ENCODE measurements at regions not wholly inside any gene's neighbourhood (a gene's known extent, or its start where the extent isn't known, plus 50 kb on each side); places are given as distances from the start of the nearest gene placed in this dataset.

DNA sequence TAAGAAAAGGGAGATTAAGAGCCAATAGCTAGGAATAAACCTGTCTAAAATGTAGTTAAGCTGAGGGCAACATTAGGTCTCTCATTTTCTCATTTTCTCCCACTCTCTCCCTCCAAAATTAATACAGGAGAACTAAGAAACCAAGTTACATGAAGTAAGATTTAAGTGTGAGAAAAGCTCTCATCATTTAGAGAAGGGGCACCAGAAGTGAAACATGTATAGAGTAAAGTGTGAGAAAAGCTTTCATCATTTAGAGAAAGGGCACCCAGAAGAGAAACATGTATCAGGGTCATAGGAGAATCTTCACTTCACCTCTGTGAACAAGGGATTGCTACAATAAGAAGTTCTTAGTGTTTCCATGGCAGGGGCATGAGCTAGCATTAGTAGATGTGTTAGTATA is 132.4 kb upstream of the CNTN1 start:
- intact Hi-C loops (cut with DNase I) = no loop called here
- H3K27ac ChIP-seq = no peak overlapping the region
- DNase-seq = no peak
- no peak overlapping the region for H3K4me3 ChIP-seq
- no peaks in the 10 kb centered on the region for H3K4me1 ChIP-seq
- H3K27me3 ChIP-seq = no peaks in the 10 kb centered on the region
- H3K9me3 ChIP-seq = no peaks in the 10 kb centered on the region
- TF ChIP-seq POLR2A (IDR thresholded peaks at IDR 0.05) = no peak
- TF ChIP-seq, protein P1, sequence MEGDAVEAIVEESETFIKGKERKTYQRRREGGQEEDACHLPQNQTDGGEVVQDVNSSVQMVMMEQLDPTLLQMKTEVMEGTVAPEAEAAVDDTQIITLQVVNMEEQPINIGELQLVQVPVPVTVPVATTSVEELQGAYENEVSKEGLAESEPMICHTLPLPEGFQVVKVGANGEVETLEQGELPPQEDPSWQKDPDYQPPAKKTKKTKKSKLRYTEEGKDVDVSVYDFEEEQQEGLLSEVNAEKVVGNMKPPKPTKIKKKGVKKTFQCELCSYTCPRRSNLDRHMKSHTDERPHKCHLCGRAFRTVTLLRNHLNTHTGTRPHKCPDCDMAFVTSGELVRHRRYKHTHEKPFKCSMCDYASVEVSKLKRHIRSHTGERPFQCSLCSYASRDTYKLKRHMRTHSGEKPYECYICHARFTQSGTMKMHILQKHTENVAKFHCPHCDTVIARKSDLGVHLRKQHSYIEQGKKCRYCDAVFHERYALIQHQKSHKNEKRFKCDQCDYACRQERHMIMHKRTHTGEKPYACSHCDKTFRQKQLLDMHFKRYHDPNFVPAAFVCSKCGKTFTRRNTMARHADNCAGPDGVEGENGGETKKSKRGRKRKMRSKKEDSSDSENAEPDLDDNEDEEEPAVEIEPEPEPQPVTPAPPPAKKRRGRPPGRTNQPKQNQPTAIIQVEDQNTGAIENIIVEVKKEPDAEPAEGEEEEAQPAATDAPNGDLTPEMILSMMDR (IDR thresholded peaks at IDR 0.05) = no peak
- no peak for ATAC-seq
- H3K36me3 ChIP-seq (replicated peaks in 1 of 2; ENCODE audit: insufficient read depth in 1 of 2, low read depth in 2 of 2) = no peaks in the 10 kb centered on the region

DNA sequence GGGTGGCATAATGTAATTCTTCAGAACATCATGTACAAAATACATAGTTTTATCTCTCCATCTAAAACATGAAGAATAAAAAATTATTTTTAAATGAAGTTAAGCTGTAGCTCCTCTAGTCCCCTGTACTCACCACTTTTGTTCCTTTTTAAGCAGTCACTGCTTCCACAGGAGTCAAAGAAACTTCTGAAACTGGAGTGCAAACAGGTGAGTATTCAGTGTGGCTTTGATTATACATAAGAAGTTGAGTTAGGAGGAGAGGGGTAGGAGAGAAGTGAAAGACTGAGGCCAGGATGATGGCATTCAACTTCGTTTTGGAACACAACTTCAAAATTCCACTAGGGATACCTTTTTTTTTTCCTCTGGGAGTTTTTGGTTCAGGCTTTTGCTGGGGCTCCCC is 131.4 kb upstream of the CNTN1 start:
- Histone ChIP-seq H3K27me3 (no peaks in the 10 kb centered on the region), H3K27ac (no peak overlapping the region), H3K9me3 (no peaks in the 10 kb centered on the region), H3K4me1 (no peaks in the 10 kb centered on the region), H3K4me3 (no peak overlapping the region), H3K36me3 (replicated peaks in 1 of 2; ENCODE audit: insufficient read depth in 1 of 2, low read depth in 2 of 2) (no peaks in the 10 kb centered on the region)
- TF ChIP-seq, protein P1 (IDR thresholded peaks at IDR 0.05) = no peak
- no peak for TF ChIP-seq POLR2A (IDR thresholded peaks at IDR 0.05)
- ATAC-seq (no peak), DNase-seq (no peak)
- intact Hi-C loops (cut with DNase I) = no loop called here
- 13 to 19% methylated on average over 1 of the region's 1 CpG for WGBS, 2 donors

DNA sequence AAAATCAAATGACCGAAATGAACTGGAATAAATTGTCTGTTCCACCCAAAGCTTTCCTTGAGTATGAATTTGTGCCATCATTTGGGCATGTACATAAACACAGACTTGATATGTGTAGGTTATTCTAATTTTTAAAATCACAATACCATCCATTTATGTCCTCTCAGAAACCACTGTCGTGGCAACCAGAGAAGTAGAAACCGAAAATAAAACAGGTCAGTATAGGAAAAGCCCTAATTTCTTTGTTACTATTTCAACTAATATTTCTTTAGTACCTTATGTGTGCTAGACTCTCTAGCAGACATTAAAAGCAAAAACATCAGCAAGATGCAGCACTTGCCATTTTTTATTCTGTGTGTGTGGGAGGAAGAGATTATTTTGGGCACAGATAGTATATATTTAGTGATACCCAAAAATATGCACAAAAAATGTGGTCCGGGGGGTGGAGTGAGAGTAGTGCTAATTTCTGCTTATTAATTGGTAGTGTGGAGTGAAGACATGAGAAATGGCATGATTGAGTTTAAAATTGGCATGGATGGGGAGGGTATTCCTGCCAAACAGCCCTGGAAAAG is 130.8 kb upstream of the CNTN1 start:
- ATAC-seq (no peak), DNase-seq (no peak)
- TF ChIP-seq, protein P1 (IDR thresholded peaks at IDR 0.05) = no peak
- TF ChIP-seq POLR2A (IDR thresholded peaks at IDR 0.05) = no peak
- Histone ChIP-seq H3K27me3 (no peaks in the 10 kb centered on the region), H3K27ac (no peak overlapping the region), H3K4me3 (no peak overlapping the region), H3K36me3 (replicated peaks in 1 of 2; ENCODE audit: insufficient read depth in 1 of 2, low read depth in 2 of 2) (no peaks in the 10 kb centered on the region), H3K9me3 (no peaks in the 10 kb centered on the region), H3K4me1 (no peaks in the 10 kb centered on the region)
- intact Hi-C loops (cut with DNase I) = no loop called here
- 63 to 81% methylated on average over 4 of the region's 4 CpGs for WGBS, 2 donors

DNA sequence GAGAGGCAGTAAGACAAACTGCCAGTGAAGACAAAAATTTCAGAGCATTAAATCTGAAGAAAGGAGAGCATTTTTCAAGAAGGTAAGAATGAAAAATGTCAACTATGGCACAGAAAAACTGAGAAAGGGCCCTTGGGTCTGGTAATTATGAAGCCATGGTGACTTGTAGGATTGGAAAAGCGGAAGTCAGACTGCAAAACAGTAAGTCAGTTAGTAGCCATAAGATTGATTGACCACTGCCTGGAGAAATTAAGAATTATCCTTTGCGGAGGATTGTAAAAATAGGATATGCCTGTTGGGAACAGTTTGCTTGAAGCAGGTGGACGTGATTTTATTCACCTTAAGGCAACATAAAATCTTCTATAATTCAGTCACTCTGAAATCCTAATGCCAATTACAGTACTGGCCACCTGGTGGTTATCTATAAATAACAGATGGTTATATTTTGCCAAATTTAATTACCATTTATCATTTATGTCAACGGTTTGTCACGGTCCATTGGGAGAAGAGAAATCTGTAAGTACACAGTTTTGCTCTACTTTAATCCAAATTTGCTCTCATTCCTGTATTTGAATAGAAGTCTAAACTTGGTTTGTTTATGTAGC is 127.1 kb upstream of the CNTN1 start:
- no peaks in the 10 kb centered on the region for H3K4me1 ChIP-seq
- H3K27me3 ChIP-seq = no peaks in the 10 kb centered on the region
- H3K27ac ChIP-seq = no peak overlapping the region
- WGBS, 2 donors = 54 to 62% methylated on average over 5 of the region's 5 CpGs
- H3K4me3 ChIP-seq = no peak overlapping the region
- intact Hi-C loops (cut with DNase I) = no loop called here
- no peaks in the 10 kb centered on the region for H3K9me3 ChIP-seq
- H3K36me3 ChIP-seq (replicated peaks in 1 of 2; ENCODE audit: insufficient read depth in 1 of 2, low read depth in 2 of 2) = no peaks in the 10 kb centered on the region
- no peak for DNase-seq
- ATAC-seq = no peak
- TF ChIP-seq POLR2A (IDR thresholded peaks at IDR 0.05) = no peak
- TF ChIP-seq, protein P1 (IDR thresholded peaks at IDR 0.05) = no peak

DNA sequence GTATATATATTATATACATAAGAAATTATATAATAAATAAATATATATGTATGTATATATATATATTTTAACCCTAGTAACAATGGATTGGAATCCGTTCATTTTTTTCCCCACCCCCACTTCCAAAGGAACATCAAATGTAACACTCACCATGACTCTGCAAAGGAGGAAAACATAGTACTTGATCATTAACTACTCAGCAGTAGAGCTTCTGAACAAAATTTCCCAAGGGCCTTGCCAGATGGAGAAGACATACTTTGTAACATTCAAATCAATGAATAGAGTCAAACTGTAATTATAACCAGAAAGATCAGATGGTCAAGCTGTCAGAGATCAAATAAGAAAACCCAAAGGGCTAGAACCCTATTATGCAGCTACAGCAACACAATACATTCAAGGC is 126.0 kb upstream of the CNTN1 start:
- no peak for ATAC-seq

More for the DNA sequence above, 126.0 kb upstream of the CNTN1 start:
- no peak overlapping the region for H3K27ac ChIP-seq
- no peaks in the 10 kb centered on the region for H3K36me3 ChIP-seq (replicated peaks in 1 of 2; ENCODE audit: insufficient read depth in 1 of 2, low read depth in 2 of 2)
- no peaks in the 10 kb centered on the region for H3K4me1 ChIP-seq
- no peak for DNase-seq
- H3K9me3 ChIP-seq = no peaks in the 10 kb centered on the region
- no peaks in the 10 kb centered on the region for H3K27me3 ChIP-seq
- WGBS, 2 donors = 66 to 71% methylated on average over 1 of the region's 1 CpG
- no peak overlapping the region for H3K4me3 ChIP-seq
- intact Hi-C loops (cut with DNase I) = no loop called here
- TF ChIP-seq POLR2A (IDR thresholded peaks at IDR 0.05) = no peak
- TF ChIP-seq, protein P1 (IDR thresholded peaks at IDR 0.05) = no peak

Data from body of pancreas (tissue), 4 donors.